Large intestine (tissue), 3 donors: ENCODE measurements at regions not wholly inside any gene's neighbourhood (a gene's known extent, or its start where the extent isn't known, plus 50 kb on each side); places are given as distances from the start of the nearest gene placed in this dataset.

ENCODE experiments used
- DNase-seq, 2 donors: peaks; one replicate each; pipeline versions ENCODE4 v3.0.0 to v3.0.0-alpha.2; 2013
- H3K27ac ChIP-seq: one replicate; pipeline ENCODE4 v1.5.1; 2013; ENCODE audit warnings: low read length
- H3K27me3 ChIP-seq: 2 replicates; pipeline ENCODE4 v1.6.1; 2013; ENCODE audit warnings: low read length; ENCODE audit not compliant: control insufficient read depth, insufficient read depth
- H3K36me3 ChIP-seq: 2 replicates; pipeline ENCODE4 v1.6.1; 2013; ENCODE audit warnings: low read length; ENCODE audit not compliant: control insufficient read depth, insufficient read depth
- H3K4me1 ChIP-seq: one replicate; pipeline ENCODE4 v1.6.1; 2013; ENCODE audit warnings: low read length; ENCODE audit not compliant: control insufficient read depth, insufficient read depth
- H3K4me3 ChIP-seq: one replicate; pipeline ENCODE4 v1.5.1; 2013; ENCODE audit warnings: low read length
- H3K9me3 ChIP-seq: one replicate; pipeline ENCODE4 v1.6.1; 2013; ENCODE audit warnings: mild to moderate bottlenecking, low read depth, low read length, moderate library complexity; ENCODE audit not compliant: control insufficient read depth
- WGBS: methylation state at CpG from one replicate; pipeline ENCODE4 v1.1.5; 2013; ENCODE audit warnings: low lambda C conversion rate; ENCODE audit not compliant: insufficient coverage; 5-methylcytosine and 5-hydroxymethylcytosine counted together

- Histone ChIP-seq H3K27ac (no peak overlapping the region), H3K27me3 (no peaks in the 10 kb centered on the region), H3K4me3 (no peak overlapping the region), H3K9me3 (peaks cover 7% of the 10 kb centered on the region), H3K36me3 (no peaks in the 10 kb centered on the region), H3K4me1 (peaks cover 23% of the 10 kb centered on the region)
- no peak for DNase-seq
- WGBS = 0% methylated on average over 1 of the region's 6 CpGs
Measured at GRCh38 chr21:41640748-41641509, 125.9 kb downstream of the RIPK4 start.

- WGBS = no CpG with 5 or more reads among the region's 5 CpGs
- no peaks in the 10 kb centered on the region for H3K27me3 ChIP-seq
- H3K27ac ChIP-seq = no peak overlapping the region
- no peaks in the 10 kb centered on the region for H3K36me3 ChIP-seq
- DNase-seq = no peak
- no peak overlapping the region for H3K4me3 ChIP-seq
- H3K9me3 ChIP-seq = peaks cover 7% of the 10 kb centered on the region
- peaks cover 30% of the 10 kb centered on the region for H3K4me1 ChIP-seq
Measured at GRCh38 chr21:41639766-41640165, 127.1 kb downstream of the RIPK4 start.

GRCh38 chr21:41639336-41639735 is 127.5 kb downstream of the RIPK4 start:
- no peak overlapping the region for H3K4me3 ChIP-seq
- H3K27ac ChIP-seq = no peak overlapping the region
- DNase-seq = no peak
- no peaks in the 10 kb centered on the region for H3K27me3 ChIP-seq
- WGBS = no CpG with 5 or more reads among the region's 10 CpGs
- peaks cover 7% of the 10 kb centered on the region for H3K9me3 ChIP-seq
- H3K36me3 ChIP-seq = no peaks in the 10 kb centered on the region
- H3K4me1 ChIP-seq = peaks cover 31% of the 10 kb centered on the region

- Histone ChIP-seq H3K4me1 (peaks cover 35% of the 10 kb centered on the region), H3K9me3 (peaks cover 7% of the 10 kb centered on the region), H3K4me3 (no peak overlapping the region), H3K27ac (no peak overlapping the region), H3K36me3 (no peaks in the 10 kb centered on the region), H3K27me3 (no peaks in the 10 kb centered on the region)
- WGBS = no CpG with 5 or more reads among the region's 3 CpGs
- no peak for DNase-seq
Measured at GRCh38 chr21:41638201-41638790, 128.6 kb downstream of the RIPK4 start.

GRCh38 chr21:41636636-41637630 is 129.0 kb upstream of the TMPRSS2 start:
- no peak overlapping the region for H3K27ac ChIP-seq
- no peak overlapping the region for H3K4me3 ChIP-seq
- H3K36me3 ChIP-seq = no peaks in the 10 kb centered on the region
- H3K4me1 ChIP-seq = peaks cover 34% of the 10 kb centered on the region
- H3K9me3 ChIP-seq = peaks cover 7% of the 10 kb centered on the region
- DNase-seq = no peak
- H3K27me3 ChIP-seq = no peaks in the 10 kb centered on the region
- 80% methylated on average over 4 of the region's 12 CpGs for WGBS

- Histone ChIP-seq H3K27me3 (no peaks in the 10 kb centered on the region), H3K36me3 (no peaks in the 10 kb centered on the region), H3K9me3 (peaks cover 9% of the 10 kb centered on the region), H3K4me3 (no peak overlapping the region), H3K27ac (no peak overlapping the region), H3K4me1 (peaks cover 33% of the 10 kb centered on the region)
- DNase-seq = no peak
Measured at GRCh38 chr21:41635874-41636273, 127.9 kb upstream of the TMPRSS2 start.

- H3K9me3 ChIP-seq = peaks cover 10% of the 10 kb centered on the region
- H3K4me1 ChIP-seq = peaks cover 37% of the 10 kb centered on the region
- no peaks in the 10 kb centered on the region for H3K27me3 ChIP-seq
- H3K4me3 ChIP-seq = no peak overlapping the region
- peak overlapping the region; percentile 71 for H3K27ac ChIP-seq
- DNase-seq = no peak
- H3K36me3 ChIP-seq = no peaks in the 10 kb centered on the region
- no CpG with 5 or more reads among the region's 9 CpGs for WGBS
Measured at GRCh38 chr21:41634858-41635257, 126.9 kb upstream of the TMPRSS2 start.

GRCh38 chr21:41634211-41634694 is 126.3 kb upstream of the TMPRSS2 start:
- DNase-seq = peak; percentile 93 to 95
- WGBS = no CpG with 5 or more reads among the region's 6 CpGs

GRCh38 chr21:41633627-41634026 is 125.7 kb upstream of the TMPRSS2 start:
- peaks cover 10% of the 10 kb centered on the region for H3K9me3 ChIP-seq
- H3K27me3 ChIP-seq = no peaks in the 10 kb centered on the region
- H3K27ac ChIP-seq = peak overlapping the region; percentile 76
- H3K4me1 ChIP-seq = peaks cover 43% of the 10 kb centered on the region
- DNase-seq = no peak
- H3K4me3 ChIP-seq = no peak overlapping the region
- no peaks in the 10 kb centered on the region for H3K36me3 ChIP-seq
- whole genome bisulfite sequencing = 91% methylated on average over 3 of the region's 4 CpGs

More at GRCh38 chr21:41634211-41634694, 126.3 kb upstream of the TMPRSS2 start:
- Histone ChIP-seq H3K27ac (peak overlapping the region; percentile 76), H3K27me3 (no peaks in the 10 kb centered on the region), H3K4me3 (no peak overlapping the region), H3K36me3 (no peaks in the 10 kb centered on the region), H3K4me1 (peaks cover 40% of the 10 kb centered on the region), H3K9me3 (peaks cover 10% of the 10 kb centered on the region)
